ENCODE measurements at regions not wholly inside any gene's neighbourhood (a gene's known extent, or its start where the extent isn't known, plus 50 kb on each side); places are given as distances from the start of the nearest gene placed in this dataset.
"Not testable (repeated sequence)": the region's sequence is repeated elsewhere in the genome, so short reads cannot be mapped to it uniquely, and the experiment has no call there.

GRCh38 chr6:144389474-144389873, 104.3 kb downstream of the UTRN start:
- DNase-seq (ENCODE audit: low spot score); intact Hi-C loops (cut with DNase I): not testable (repeated sequence)

- DNase-seq (ENCODE audit: low spot score): no peak
Measured at GRCh38 chr6:144390202-144390601, 105.1 kb downstream of the UTRN start.

GRCh38 chr6:144390886-144391285, 105.8 kb downstream of the UTRN start:
- intact Hi-C loops (cut with DNase I): no loop called here
- no peak for DNase-seq (ENCODE audit: low spot score)

More at GRCh38 chr6:144390202-144390601, 105.1 kb downstream of the UTRN start:
- intact Hi-C loops (cut with DNase I): no loop called here

GRCh38 chr6:144392536-144392935, 107.4 kb downstream of the UTRN start:
- DNase-seq (ENCODE audit: low spot score): no peak
- intact Hi-C loops (cut with DNase I): no loop called here

GRCh38 chr6:144394210-144394609, 109.1 kb downstream of the UTRN start:
- intact Hi-C loops (cut with DNase I): no loop called here
- no peak for DNase-seq (ENCODE audit: low spot score)

- intact Hi-C loops (cut with DNase I): no loop called here
Measured at GRCh38 chr6:144395014-144395413, 109.9 kb downstream of the UTRN start.

GRCh38 chr6:144395826-144396225, 110.7 kb downstream of the UTRN start:
- intact Hi-C loops (cut with DNase I): no loop called here
- DNase-seq (ENCODE audit: low spot score): no peak

More at GRCh38 chr6:144395014-144395413, 109.9 kb downstream of the UTRN start:
- DNase-seq (ENCODE audit: low spot score): no peak

GRCh38 chr6:144397141-144397540, 112.0 kb downstream of the UTRN start:
- intact Hi-C loops (cut with DNase I): no loop called here
- no peak for DNase-seq (ENCODE audit: low spot score)

- no peak for DNase-seq (ENCODE audit: low spot score)
- intact Hi-C loops (cut with DNase I): no loop called here
Measured at GRCh38 chr6:144400321-144400720, 115.2 kb downstream of the UTRN start.

- intact Hi-C loops (cut with DNase I): no loop called here
- DNase-seq (ENCODE audit: low spot score): no peak
Measured at GRCh38 chr6:144401736-144402733, 116.9 kb downstream of the UTRN start.

GRCh38 chr6:144402750-144403149, 117.6 kb downstream of the UTRN start:
- no peak for DNase-seq (ENCODE audit: low spot score)
- intact Hi-C loops (cut with DNase I): no loop called here

- intact Hi-C loops (cut with DNase I): no loop called here
- DNase-seq (ENCODE audit: low spot score): no peak
Measured at GRCh38 chr6:144405163-144405562, 120.0 kb downstream of the UTRN start.

- no peak for DNase-seq (ENCODE audit: low spot score)
- intact Hi-C loops (cut with DNase I): no loop called here
Measured at GRCh38 chr6:144406796-144407195, 121.7 kb downstream of the UTRN start.

- intact Hi-C loops (cut with DNase I): no loop called here
- DNase-seq (ENCODE audit: low spot score): no peak
Measured at GRCh38 chr6:144408161-144408560, 123.0 kb downstream of the UTRN start.

GRCh38 chr6:144410059-144410458, 124.9 kb downstream of the UTRN start:
- no peak for DNase-seq (ENCODE audit: low spot score)
- intact Hi-C loops (cut with DNase I): no loop called here

GRCh38 chr6:144410574-144410973, 125.4 kb downstream of the UTRN start:
- intact Hi-C loops (cut with DNase I); DNase-seq (ENCODE audit: low spot score): not testable (repeated sequence)

- intact Hi-C loops (cut with DNase I): no loop called here
- no peak for DNase-seq (ENCODE audit: low spot score)
Measured at GRCh38 chr6:144411531-144412165, 126.5 kb downstream of the UTRN start.

GRCh38 chr6:144413418-144413817, 128.3 kb downstream of the UTRN start:
- intact Hi-C loops (cut with DNase I): no loop called here

GRCh38 chr6:144415014-144415413, 129.9 kb downstream of the UTRN start:
- DNase-seq (ENCODE audit: low spot score): no peak
- intact Hi-C loops (cut with DNase I): no loop called here

More at GRCh38 chr6:144413418-144413817, 128.3 kb downstream of the UTRN start:
- DNase-seq (ENCODE audit: low spot score): no peak

- intact Hi-C loops (cut with DNase I): no loop called here
- DNase-seq (ENCODE audit: low spot score): no peak
Measured at GRCh38 chr6:144415835-144416237, 130.7 kb downstream of the UTRN start.
